ENCODE measurements at regions not wholly inside any gene's neighbourhood (a gene's known extent, or its start where the extent isn't known, plus 50 kb on each side); places are given as distances from the start of the nearest gene placed in this dataset.

DNA sequence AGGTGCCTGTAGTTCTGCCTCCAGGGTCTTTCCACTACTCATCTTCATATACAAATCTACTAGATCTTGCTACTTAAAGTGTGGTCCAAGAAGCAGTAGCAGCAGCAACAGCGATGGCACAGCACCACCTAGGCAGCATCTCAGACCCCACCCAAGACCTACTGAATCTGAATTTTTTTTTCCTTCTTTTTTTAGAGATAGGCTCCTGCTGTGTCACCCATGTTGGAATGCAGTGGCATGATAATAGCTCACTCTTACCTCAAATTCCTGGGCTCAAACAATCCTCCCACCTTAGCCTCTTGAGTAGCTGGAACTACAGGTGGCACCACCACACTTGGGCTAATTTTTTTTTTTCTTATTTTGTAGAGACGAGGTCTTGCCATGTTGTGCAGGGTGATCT is 346.7 kb upstream of the TGFBR2 start:
- TF ChIP-seq, protein P1, sequence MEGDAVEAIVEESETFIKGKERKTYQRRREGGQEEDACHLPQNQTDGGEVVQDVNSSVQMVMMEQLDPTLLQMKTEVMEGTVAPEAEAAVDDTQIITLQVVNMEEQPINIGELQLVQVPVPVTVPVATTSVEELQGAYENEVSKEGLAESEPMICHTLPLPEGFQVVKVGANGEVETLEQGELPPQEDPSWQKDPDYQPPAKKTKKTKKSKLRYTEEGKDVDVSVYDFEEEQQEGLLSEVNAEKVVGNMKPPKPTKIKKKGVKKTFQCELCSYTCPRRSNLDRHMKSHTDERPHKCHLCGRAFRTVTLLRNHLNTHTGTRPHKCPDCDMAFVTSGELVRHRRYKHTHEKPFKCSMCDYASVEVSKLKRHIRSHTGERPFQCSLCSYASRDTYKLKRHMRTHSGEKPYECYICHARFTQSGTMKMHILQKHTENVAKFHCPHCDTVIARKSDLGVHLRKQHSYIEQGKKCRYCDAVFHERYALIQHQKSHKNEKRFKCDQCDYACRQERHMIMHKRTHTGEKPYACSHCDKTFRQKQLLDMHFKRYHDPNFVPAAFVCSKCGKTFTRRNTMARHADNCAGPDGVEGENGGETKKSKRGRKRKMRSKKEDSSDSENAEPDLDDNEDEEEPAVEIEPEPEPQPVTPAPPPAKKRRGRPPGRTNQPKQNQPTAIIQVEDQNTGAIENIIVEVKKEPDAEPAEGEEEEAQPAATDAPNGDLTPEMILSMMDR (IDR thresholded peaks at IDR 0.05) = no peak
- TF ChIP-seq EZH2 (IDR thresholded peaks at IDR 0.05) = no peak

All from neural progenitor cell (in vitro differentiated cells).